ENCODE measurements at regions not wholly inside any gene's neighbourhood (a gene's known extent, or its start where the extent isn't known, plus 50 kb on each side); places are given as distances from the start of the nearest gene placed in this dataset.

DNA sequence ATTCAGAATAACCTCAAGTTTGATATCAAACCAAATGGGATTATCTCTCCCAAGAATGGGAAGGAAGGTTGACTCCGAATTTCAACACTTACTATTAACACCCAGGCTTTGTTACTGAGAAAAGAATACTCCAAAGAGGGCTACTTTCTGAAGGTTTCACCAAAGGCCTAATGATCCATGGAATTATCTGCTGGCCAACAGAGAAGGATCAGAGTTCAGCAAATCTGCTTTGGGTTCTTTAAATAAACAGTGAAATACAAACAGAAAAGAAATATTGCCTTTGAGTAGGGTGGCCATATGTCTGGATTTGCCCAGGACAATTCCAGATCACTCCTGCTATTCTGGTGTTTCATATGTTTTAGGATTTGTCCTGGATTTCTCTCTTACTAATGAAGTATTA, 564.5 kb upstream of the PSMD7 start:
- no peak overlapping the region for H2AFZ ChIP-seq (ENCODE audit: control insufficient read depth, low read depth, low read length)
- H3K4me1 ChIP-seq (ENCODE audit: control insufficient read depth, insufficient read depth, low read length): no peaks in the 10 kb centered on the region
- ChIA-PET RAD21 (ENCODE audit: unreplicated experiment) (no interaction called here), POLR2A (no interaction called here), CTCF (interaction anchor here (1.2 kb wide), 1 partner anchor 19 kb away, joined by 4 read pairs; no protein-coding TSS in a partner anchor), SMC1A (ENCODE audit: uncharacterized antibody, unreplicated experiment) (no interaction called here)
- DNase-seq (ENCODE audit: low read depth, low spot score) (no peak), ATAC-seq (no peak), FAIRE-seq (no peak)
- H3K79me2 ChIP-seq (ENCODE audit: control insufficient read depth, insufficient read depth, low read length): no peaks in the 10 kb centered on the region
- H3K36me3 ChIP-seq (ENCODE audit: control insufficient read depth in 2 of 2, insufficient read depth in 2 of 2, low read length in 1 of 2): no peaks in the 10 kb centered on the region
- no peak overlapping the region for H3K27ac ChIP-seq (ENCODE audit: control insufficient read depth, insufficient read depth)
- in situ Hi-C loops (cut with MboI): no loop called here
- H3K4me2 ChIP-seq (ENCODE audit: control insufficient read depth, insufficient read depth): no peak overlapping the region
- intact Hi-C loops (cut with micrococcal nuclease; ENCODE audit: unreplicated experiment): no loop called here
- WGBS (ENCODE audit: insufficient coverage, insufficient replicate concordance, low lambda C conversion rate, missing lambda C conversion rate): 0% methylated on average over 1 of the region's 1 CpG
- no peaks in the 10 kb centered on the region; the same call in 2 of the 3 replicates for H3K9me3 ChIP-seq (replicated peaks; ENCODE audit: control insufficient read depth, insufficient read depth, low read length)
- no peaks in the 10 kb centered on the region for H3K27me3 ChIP-seq (replicated peaks in 1 of 2; ENCODE audit: control insufficient read depth in 2 of 2, insufficient read depth in 2 of 2, low read length in 1 of 2)
- no peak overlapping the region for H3K4me3 ChIP-seq
- no peak overlapping the region for H3K9ac ChIP-seq (ENCODE audit: control insufficient read depth, insufficient read depth, low read length)
- TF ChIP-seq KLF5 (IDR thresholded peaks at IDR 0.05; ENCODE audit: partially characterized antibody) (no peak), RELA (IDR thresholded peaks at IDR 0.05; ENCODE audit: borderline replicate concordance, partially characterized antibody) (no peak), ZNF217 (IDR thresholded peaks at IDR 0.05) (no peak), EGR1 (IDR thresholded peaks at IDR 0.05; ENCODE audit: borderline replicate concordance in 1 of 2, low read depth in 2 of 2, low read length in 2 of 2) (no peak), BHLHE40 (IDR thresholded peaks at IDR 0.05; ENCODE audit: borderline replicate concordance in 1 of 2, low read depth in 2 of 2, low read length in 1 of 2) (no peak), JUND (IDR thresholded peaks at IDR 0.05; ENCODE audit: low read depth, low read length) (no peak), ESRRA (IDR thresholded peaks at IDR 0.05; ENCODE audit: low read length) (no peak), POLR2A (IDR thresholded peaks at IDR 0.05; ENCODE audit: low read depth, low read length) (no peak)
- TF ChIP-seq, protein P1, sequence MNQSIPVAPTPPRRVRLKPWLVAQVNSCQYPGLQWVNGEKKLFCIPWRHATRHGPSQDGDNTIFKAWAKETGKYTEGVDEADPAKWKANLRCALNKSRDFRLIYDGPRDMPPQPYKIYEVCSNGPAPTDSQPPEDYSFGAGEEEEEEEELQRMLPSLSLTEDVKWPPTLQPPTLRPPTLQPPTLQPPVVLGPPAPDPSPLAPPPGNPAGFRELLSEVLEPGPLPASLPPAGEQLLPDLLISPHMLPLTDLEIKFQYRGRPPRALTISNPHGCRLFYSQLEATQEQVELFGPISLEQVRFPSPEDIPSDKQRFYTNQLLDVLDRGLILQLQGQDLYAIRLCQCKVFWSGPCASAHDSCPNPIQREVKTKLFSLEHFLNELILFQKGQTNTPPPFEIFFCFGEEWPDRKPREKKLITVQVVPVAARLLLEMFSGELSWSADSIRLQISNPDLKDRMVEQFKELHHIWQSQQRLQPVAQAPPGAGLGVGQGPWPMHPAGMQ (IDR thresholded peaks at IDR 0.05; ENCODE audit: borderline replicate concordance): no peak
- TF ChIP-seq, protein P2, sequence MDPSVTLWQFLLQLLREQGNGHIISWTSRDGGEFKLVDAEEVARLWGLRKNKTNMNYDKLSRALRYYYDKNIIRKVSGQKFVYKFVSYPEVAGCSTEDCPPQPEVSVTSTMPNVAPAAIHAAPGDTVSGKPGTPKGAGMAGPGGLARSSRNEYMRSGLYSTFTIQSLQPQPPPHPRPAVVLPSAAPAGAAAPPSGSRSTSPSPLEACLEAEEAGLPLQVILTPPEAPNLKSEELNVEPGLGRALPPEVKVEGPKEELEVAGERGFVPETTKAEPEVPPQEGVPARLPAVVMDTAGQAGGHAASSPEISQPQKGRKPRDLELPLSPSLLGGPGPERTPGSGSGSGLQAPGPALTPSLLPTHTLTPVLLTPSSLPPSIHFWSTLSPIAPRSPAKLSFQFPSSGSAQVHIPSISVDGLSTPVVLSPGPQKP (IDR thresholded peaks at IDR 0.05; ENCODE audit: low read depth, low read length): no peak
- TF ChIP-seq, protein P3, sequence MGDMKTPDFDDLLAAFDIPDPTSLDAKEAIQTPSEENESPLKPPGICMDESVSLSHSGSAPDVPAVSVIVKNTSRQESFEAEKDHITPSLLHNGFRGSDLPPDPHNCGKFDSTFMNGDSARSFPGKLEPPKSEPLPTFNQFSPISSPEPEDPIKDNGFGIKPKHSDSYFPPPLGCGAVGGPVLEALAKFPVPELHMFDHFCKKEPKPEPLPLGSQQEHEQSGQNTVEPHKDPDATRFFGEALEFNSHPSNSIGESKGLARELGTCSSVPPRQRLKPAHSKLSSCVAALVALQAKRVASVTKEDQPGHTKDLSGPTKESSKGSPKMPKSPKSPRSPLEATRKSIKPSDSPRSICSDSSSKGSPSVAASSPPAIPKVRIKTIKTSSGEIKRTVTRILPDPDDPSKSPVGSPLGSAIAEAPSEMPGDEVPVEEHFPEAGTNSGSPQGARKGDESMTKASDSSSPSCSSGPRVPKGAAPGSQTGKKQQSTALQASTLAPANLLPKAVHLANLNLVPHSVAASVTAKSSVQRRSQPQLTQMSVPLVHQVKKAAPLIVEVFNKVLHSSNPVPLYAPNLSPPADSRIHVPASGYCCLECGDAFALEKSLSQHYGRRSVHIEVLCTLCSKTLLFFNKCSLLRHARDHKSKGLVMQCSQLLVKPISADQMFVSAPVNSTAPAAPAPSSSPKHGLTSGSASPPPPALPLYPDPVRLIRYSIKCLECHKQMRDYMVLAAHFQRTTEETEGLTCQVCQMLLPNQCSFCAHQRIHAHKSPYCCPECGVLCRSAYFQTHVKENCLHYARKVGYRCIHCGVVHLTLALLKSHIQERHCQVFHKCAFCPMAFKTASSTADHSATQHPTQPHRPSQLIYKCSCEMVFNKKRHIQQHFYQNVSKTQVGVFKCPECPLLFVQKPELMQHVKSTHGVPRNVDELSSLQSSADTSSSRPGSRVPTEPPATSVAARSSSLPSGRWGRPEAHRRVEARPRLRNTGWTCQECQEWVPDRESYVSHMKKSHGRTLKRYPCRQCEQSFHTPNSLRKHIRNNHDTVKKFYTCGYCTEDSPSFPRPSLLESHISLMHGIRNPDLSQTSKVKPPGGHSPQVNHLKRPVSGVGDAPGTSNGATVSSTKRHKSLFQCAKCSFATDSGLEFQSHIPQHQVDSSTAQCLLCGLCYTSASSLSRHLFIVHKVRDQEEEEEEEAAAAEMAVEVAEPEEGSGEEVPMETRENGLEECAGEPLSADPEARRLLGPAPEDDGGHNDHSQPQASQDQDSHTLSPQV (IDR thresholded peaks at IDR 0.05): no peak
- TF ChIP-seq, protein P4, sequence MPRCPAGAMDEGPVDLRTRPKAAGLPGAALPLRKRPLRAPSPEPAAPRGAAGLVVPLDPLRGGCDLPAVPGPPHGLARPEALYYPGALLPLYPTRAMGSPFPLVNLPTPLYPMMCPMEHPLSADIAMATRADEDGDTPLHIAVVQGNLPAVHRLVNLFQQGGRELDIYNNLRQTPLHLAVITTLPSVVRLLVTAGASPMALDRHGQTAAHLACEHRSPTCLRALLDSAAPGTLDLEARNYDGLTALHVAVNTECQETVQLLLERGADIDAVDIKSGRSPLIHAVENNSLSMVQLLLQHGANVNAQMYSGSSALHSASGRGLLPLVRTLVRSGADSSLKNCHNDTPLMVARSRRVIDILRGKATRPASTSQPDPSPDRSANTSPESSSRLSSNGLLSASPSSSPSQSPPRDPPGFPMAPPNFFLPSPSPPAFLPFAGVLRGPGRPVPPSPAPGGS (IDR thresholded peaks at IDR 0.05; ENCODE audit: borderline replicate concordance, insufficient read depth, low read depth, low read length, poor library complexity, severe bottlenecking): no peak
- TF ChIP-seq, protein P5, sequence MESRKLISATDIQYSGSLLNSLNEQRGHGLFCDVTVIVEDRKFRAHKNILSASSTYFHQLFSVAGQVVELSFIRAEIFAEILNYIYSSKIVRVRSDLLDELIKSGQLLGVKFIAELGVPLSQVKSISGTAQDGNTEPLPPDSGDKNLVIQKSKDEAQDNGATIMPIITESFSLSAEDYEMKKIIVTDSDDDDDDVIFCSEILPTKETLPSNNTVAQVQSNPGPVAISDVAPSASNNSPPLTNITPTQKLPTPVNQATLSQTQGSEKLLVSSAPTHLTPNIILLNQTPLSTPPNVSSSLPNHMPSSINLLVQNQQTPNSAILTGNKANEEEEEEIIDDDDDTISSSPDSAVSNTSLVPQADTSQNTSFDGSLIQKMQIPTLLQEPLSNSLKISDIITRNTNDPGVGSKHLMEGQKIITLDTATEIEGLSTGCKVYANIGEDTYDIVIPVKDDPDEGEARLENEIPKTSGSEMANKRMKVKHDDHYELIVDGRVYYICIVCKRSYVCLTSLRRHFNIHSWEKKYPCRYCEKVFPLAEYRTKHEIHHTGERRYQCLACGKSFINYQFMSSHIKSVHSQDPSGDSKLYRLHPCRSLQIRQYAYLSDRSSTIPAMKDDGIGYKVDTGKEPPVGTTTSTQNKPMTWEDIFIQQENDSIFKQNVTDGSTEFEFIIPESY (IDR thresholded peaks at IDR 0.05): no peak
- H4K20me1 ChIP-seq (ENCODE audit: control insufficient read depth, insufficient read depth): no peaks in the 10 kb centered on the region; the same call in 1 of the 2 replicates
- BruUV-seq (replicated peaks): no TSS peak
